Keratinocyte (primary cell): ENCODE measurements at regions not wholly inside any gene's neighbourhood (a gene's known extent, or its start where the extent isn't known, plus 50 kb on each side); places are given as distances from the start of the nearest gene placed in this dataset.

ENCODE experiments used
- DNase-seq: peaks from one replicate; pipeline ENCODE4 v3.0.0-alpha.2; 2011; ENCODE audit warnings: low read depth, missing footprints, low spot score
- FAIRE-seq: peaks from 2 replicates; lab custom pipeline; 2011; peaks lifted over from hg19 to GRCh38; lab: Jason Lieb, UNC
- H2AFZ ChIP-seq: 2 replicates; pipeline ENCODE4 v1.6.0; 2012; ENCODE audit warnings: low read length, control low read depth, inconsistent platforms; ENCODE audit not compliant: control insufficient read depth
- H3K27ac ChIP-seq: 2 replicates; pipeline ENCODE4 v1.5.1; 2011; ENCODE audit warnings: low read length; ENCODE audit not compliant: control insufficient read depth, insufficient read depth
- H3K27me3 ChIP-seq: 3 replicates; pipeline ENCODE4 v1.6.0; 2011; ENCODE audit warnings: low read length; ENCODE audit not compliant: control insufficient read depth, insufficient read depth; ENCODE audit errors: extremely low read depth
- H3K36me3 ChIP-seq, 2 experiments: 2 replicates in 1 of 2; 3 replicates in 1 of 2; pipeline ENCODE4 v1.5.1; 2011; ENCODE audit warnings: low read length in 2 of 2, mild to moderate bottlenecking in 1 of 2; ENCODE audit not compliant: control insufficient read depth in 2 of 2, insufficient read depth in 2 of 2; ENCODE audit errors: extremely low read depth in 1 of 2
- H3K4me1 ChIP-seq: 3 replicates; pipeline ENCODE4 v1.5.1; 2011; ENCODE audit warnings: low read length; ENCODE audit not compliant: control insufficient read depth, insufficient read depth; ENCODE audit errors: extremely low read depth
- H3K4me2 ChIP-seq: 3 replicates; pipeline ENCODE4 v1.6.0; 2011; ENCODE audit warnings: low read depth, low read length; ENCODE audit not compliant: control insufficient read depth, insufficient read depth; ENCODE audit errors: extremely low read depth
- H3K4me3 ChIP-seq, 3 experiments: fragments of 200-600 bp in 1 of 3; sonication (generic) in 1 of 3; 2 replicates in 2 of 3; 3 replicates in 1 of 3; pipeline ENCODE4 v1.5.1; 2011 to 2016; ENCODE audit warnings: low read length in 3 of 3, mild to moderate bottlenecking in 3 of 3, control low read depth in 2 of 3, inconsistent platforms in 1 of 3, low read depth in 1 of 3, mixed read lengths in 1 of 3, mixed run types in 1 of 3, moderate library complexity in 1 of 3; ENCODE audit not compliant: control insufficient read depth in 2 of 3, insufficient read depth in 2 of 3; ENCODE audit errors: extremely low read depth in 1 of 3
- H3K79me2 ChIP-seq: 2 replicates; pipeline ENCODE4 v1.6.0; 2012; ENCODE audit warnings: low read length; ENCODE audit not compliant: control insufficient read depth, insufficient read depth
- H3K9ac ChIP-seq: 3 replicates; pipeline ENCODE4 v1.6.0; 2011; ENCODE audit warnings: low read length; ENCODE audit not compliant: control insufficient read depth, insufficient read depth; ENCODE audit errors: extremely low read depth
- H3K9me1 ChIP-seq: 3 replicates; pipeline ENCODE4 v1.6.0; 2011; ENCODE audit warnings: low read length; ENCODE audit not compliant: control insufficient read depth, insufficient read depth; ENCODE audit errors: extremely low read depth
- H3K9me3 ChIP-seq: 2 replicates; pipeline ENCODE4 v1.5.1; 2012; ENCODE audit warnings: low read depth, low read length; ENCODE audit not compliant: control insufficient read depth
- H4K20me1 ChIP-seq: 3 replicates; pipeline ENCODE4 v1.6.0; 2011; ENCODE audit warnings: low read length; ENCODE audit not compliant: control insufficient read depth, insufficient read depth; ENCODE audit errors: extremely low read depth
- EZH2 ChIP-seq: IDR thresholded peaks from one replicate; pipeline ENCODE4 v1.6.1; 2012; ENCODE audit warnings: inconsistent platforms, mild to moderate bottlenecking, low read length, moderate library complexity
- dilution Hi-C: fragments of 300-500 bp; cut with MboI; formaldehyde crosslinking; loops from one replicate; pipeline ENCODE4 v1.7.0; 2020; ENCODE audit warnings: low sequenced_read_pairs; ENCODE audit not compliant: extremely low pct_ligation_motif_present
- TF ChIP-seq, protein P1 (sequence below), 3 experiments: IDR thresholded peaks in 1 of 3; conservative IDR thresholded peaks in 1 of 3; optimal IDR thresholded peaks in 1 of 3; 2 replicates in 2 of 3; 3 replicates in 1 of 3; pipeline versions ENCODE3 to v1.5.1; 2011; ENCODE audit warnings: low read length in 3 of 3, mild to moderate bottlenecking in 3 of 3, moderate library complexity in 2 of 3, control low read depth in 1 of 3, inconsistent platforms in 1 of 3; ENCODE audit not compliant: insufficient read depth in 2 of 3; ENCODE audit errors: extremely low read depth in 1 of 3

- FAIRE-seq: no peak
- Histone ChIP-seq H3K36me3 (no peaks in the 10 kb centered on the region), H3K4me2 (no peak overlapping the region), H3K4me3 (no peak overlapping the region), H3K79me2 (no peaks in the 10 kb centered on the region), H3K27me3 (no peaks in the 10 kb centered on the region), H2AFZ (no peak overlapping the region), H3K4me1 (no peaks in the 10 kb centered on the region), H3K9me3 (no peaks in the 10 kb centered on the region), H3K27ac (no peak overlapping the region), H3K9me1 (no peaks in the 10 kb centered on the region), H3K9ac (no peak overlapping the region), H4K20me1 (no peaks in the 10 kb centered on the region)
- dilution Hi-C loops: no loop called here
- TF ChIP-seq EZH2: no peak
- TF ChIP-seq, protein P1, sequence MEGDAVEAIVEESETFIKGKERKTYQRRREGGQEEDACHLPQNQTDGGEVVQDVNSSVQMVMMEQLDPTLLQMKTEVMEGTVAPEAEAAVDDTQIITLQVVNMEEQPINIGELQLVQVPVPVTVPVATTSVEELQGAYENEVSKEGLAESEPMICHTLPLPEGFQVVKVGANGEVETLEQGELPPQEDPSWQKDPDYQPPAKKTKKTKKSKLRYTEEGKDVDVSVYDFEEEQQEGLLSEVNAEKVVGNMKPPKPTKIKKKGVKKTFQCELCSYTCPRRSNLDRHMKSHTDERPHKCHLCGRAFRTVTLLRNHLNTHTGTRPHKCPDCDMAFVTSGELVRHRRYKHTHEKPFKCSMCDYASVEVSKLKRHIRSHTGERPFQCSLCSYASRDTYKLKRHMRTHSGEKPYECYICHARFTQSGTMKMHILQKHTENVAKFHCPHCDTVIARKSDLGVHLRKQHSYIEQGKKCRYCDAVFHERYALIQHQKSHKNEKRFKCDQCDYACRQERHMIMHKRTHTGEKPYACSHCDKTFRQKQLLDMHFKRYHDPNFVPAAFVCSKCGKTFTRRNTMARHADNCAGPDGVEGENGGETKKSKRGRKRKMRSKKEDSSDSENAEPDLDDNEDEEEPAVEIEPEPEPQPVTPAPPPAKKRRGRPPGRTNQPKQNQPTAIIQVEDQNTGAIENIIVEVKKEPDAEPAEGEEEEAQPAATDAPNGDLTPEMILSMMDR (optimal IDR thresholded peaks at IDR 0.05 in 1 of 3, IDR thresholded peaks at IDR 0.05 in 1 of 3, conservative IDR thresholded peaks at IDR 0.05 in 1 of 3; ENCODE audit: extremely low read depth in 1 of 3, insufficient read depth in 2 of 3, low read length in 3 of 3): no peak
- no peak for DNase-seq
These were observed 183.1 kb downstream of the GPAM start for GRCh38 chr10:112000466-112000865.

DNA sequence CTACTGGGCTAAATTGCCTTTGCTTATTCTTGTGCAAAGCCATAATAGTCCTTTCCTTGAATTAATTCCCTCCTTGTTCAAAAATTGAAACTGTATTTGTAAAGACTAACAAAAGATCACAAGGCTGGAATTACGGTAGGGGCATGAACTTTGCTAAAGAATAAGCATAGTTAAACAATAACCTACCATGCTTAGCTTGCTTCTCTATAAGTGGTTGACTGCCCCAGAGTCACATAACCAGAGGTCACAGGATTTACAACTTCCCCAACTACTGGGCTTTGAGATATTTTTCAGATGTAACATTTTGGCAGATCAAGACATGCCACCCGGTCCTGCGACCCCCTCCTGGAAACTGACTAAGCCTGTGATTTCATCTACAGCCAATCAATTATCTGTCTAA, 181.4 kb downstream of the GPAM start:
- Histone ChIP-seq H3K4me1 (no peaks in the 10 kb centered on the region), H2AFZ (no peak overlapping the region), H3K36me3 (no peaks in the 10 kb centered on the region), H3K27ac (no peak overlapping the region), H3K4me2 (no peak overlapping the region), H4K20me1 (no peaks in the 10 kb centered on the region), H3K4me3 (no peak overlapping the region), H3K79me2 (no peaks in the 10 kb centered on the region), H3K9me1 (no peaks in the 10 kb centered on the region), H3K27me3 (no peaks in the 10 kb centered on the region), H3K9ac (no peak overlapping the region), H3K9me3 (no peaks in the 10 kb centered on the region)
- TF ChIP-seq, protein P1 (optimal IDR thresholded peaks at IDR 0.05 in 1 of 3, IDR thresholded peaks at IDR 0.05 in 1 of 3, conservative IDR thresholded peaks at IDR 0.05 in 1 of 3; ENCODE audit: extremely low read depth in 1 of 3, insufficient read depth in 2 of 3, low read length in 3 of 3): no peak
- TF ChIP-seq EZH2: no peak
- dilution Hi-C loops: no loop called here
- FAIRE-seq (no peak), DNase-seq (no peak)
